ENCODE measurements at regions not wholly inside any gene's neighbourhood (a gene's known extent, or its start where the extent isn't known, plus 50 kb on each side); places are given as distances from the start of the nearest gene placed in this dataset.

DNA sequence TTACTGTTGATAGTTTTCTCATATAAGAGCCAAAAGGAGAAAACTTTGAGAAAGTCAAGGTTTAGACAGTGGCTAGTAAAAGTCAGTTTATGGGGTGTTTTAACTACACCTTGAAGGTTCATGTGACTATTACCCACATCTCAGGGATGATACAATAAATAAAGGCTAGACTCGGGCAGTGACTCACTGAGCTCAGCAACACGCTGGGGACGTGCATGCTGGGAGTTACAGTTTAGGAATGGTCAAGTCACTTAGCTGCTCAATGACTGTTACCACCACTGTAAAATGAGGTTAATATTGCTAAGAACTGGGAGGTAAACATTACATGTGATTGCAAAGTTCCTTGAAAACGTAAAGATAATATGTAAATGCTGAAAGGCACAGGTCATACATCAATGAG is 1254.4 kb upstream of the PHF14 start:
- TF ChIP-seq POLR2A (IDR thresholded peaks at IDR 0.05) (no peak), POLR2AphosphoS5 (IDR thresholded peaks at IDR 0.05) (no peak)
- TF ChIP-seq, protein P1, sequence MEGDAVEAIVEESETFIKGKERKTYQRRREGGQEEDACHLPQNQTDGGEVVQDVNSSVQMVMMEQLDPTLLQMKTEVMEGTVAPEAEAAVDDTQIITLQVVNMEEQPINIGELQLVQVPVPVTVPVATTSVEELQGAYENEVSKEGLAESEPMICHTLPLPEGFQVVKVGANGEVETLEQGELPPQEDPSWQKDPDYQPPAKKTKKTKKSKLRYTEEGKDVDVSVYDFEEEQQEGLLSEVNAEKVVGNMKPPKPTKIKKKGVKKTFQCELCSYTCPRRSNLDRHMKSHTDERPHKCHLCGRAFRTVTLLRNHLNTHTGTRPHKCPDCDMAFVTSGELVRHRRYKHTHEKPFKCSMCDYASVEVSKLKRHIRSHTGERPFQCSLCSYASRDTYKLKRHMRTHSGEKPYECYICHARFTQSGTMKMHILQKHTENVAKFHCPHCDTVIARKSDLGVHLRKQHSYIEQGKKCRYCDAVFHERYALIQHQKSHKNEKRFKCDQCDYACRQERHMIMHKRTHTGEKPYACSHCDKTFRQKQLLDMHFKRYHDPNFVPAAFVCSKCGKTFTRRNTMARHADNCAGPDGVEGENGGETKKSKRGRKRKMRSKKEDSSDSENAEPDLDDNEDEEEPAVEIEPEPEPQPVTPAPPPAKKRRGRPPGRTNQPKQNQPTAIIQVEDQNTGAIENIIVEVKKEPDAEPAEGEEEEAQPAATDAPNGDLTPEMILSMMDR (IDR thresholded peaks at IDR 0.05) = no peak

All from upper lobe of left lung (tissue), 4 donors.